HepG2 (cell line): ENCODE measurements at regions not wholly inside any gene's neighbourhood (a gene's known extent, or its start where the extent isn't known, plus 50 kb on each side); places are given as distances from the start of the nearest gene placed in this dataset.

Experiments used
- ATAC-seq: fragments of 200-7000 bp; cut with Tn5 transposase; 3 replicates; pipeline ENCODE4 v1.9.1; 2020; ENCODE audit warnings: mild to moderate bottlenecking, moderate library complexity
- BruUV-seq: library from RNA; stranded (reverse); fragments of 400-500 nt; replicated peaks from 2 replicates; lab custom pipeline; 2021; lab: Mats Ljungman, UMichigan
- CTCF ChIA-PET: fragments of 300-600 bp; formaldehyde crosslinking; extraction: SDS; loops from one replicate; lab custom pipeline; 2021; ENCODE audit warnings: low total read pairs, inconsistent platforms, low intra/inter-chr PET ratio; lab: Yijun Ruan, JAX
- POLR2A ChIA-PET: fragments of 350-600 bp; sonication (Branson Sonifier 250); formaldehyde crosslinking; loops from one replicate; lab custom pipeline; 2020; ENCODE audit warnings: antibody characterized with exemption, inconsistent platforms; lab: Yijun Ruan, JAX
- DNase-seq: peaks from one replicate; pipeline ENCODE4 v3.0.0-alpha.2; 2015; ENCODE audit warnings: low spot score
- FAIRE-seq: peaks from 3 replicates; lab custom pipeline; 2011; peaks lifted over from hg19 to GRCh38; lab: Jason Lieb, UNC
- H2AFZ ChIP-seq: one replicate; pipeline ENCODE4 v1.6.1; 2011; ENCODE audit warnings: low read length, inconsistent platforms
- H3K27ac ChIP-seq: fragments of 300-600 bp; 3 replicates; pipeline ENCODE4 v1.8.0; 2011; ENCODE audit warnings: mixed run types, mild to moderate bottlenecking, mixed read lengths, low read length, inconsistent platforms; ENCODE audit not compliant: insufficient read depth; ENCODE audit errors: extremely low read length
- H3K27me3 ChIP-seq, 2 experiments: fragments of 200-600 bp in 1 of 2; 2 replicates in 1 of 2; 3 replicates in 1 of 2; pipeline versions ENCODE4 v1.6.0 to v1.8.0; 2011; ENCODE audit warnings: low read length in 2 of 2, mild to moderate bottlenecking in 2 of 2, moderate library complexity in 2 of 2, inconsistent platforms in 1 of 2; ENCODE audit not compliant: insufficient read depth in 2 of 2, control insufficient read depth in 1 of 2
- H3K36me3 ChIP-seq, 2 experiments: fragments of 200-600 bp in 1 of 2; replicated peaks in 1 of 2; 2 replicates in 1 of 2; 3 replicates in 1 of 2; pipeline versions ENCODE4 v1.5.1 to v1.8.0; 2011; ENCODE audit warnings: low read length in 2 of 2, inconsistent platforms in 1 of 2; ENCODE audit not compliant: insufficient read depth in 2 of 2, control insufficient read depth in 1 of 2
- H3K4me1 ChIP-seq: 2 replicates; pipeline ENCODE4 v1.5.1; 2012; ENCODE audit warnings: low read length, inconsistent platforms; ENCODE audit not compliant: insufficient read depth
- H3K4me2 ChIP-seq: 2 replicates; pipeline ENCODE4 v1.6.0; 2011; ENCODE audit warnings: low read depth, low read length, inconsistent platforms
- H3K4me3 ChIP-seq, 3 experiments: fragments of 200-600 bp in 1 of 3; sonication (generic), shearing (Covaris generic) in 1 of 3; replicated peaks in 1 of 3; 2 replicates each; pipeline ENCODE4 v1.5.1; 2011 to 2016; ENCODE audit warnings: low read length in 3 of 3, inconsistent platforms in 2 of 3, low read depth in 2 of 3, mild to moderate bottlenecking in 2 of 3, control low read depth in 1 of 3, mixed read lengths in 1 of 3; ENCODE audit not compliant: insufficient read depth in 1 of 3
- H3K79me2 ChIP-seq: one replicate; pipeline ENCODE4 v1.6.1; 2011; ENCODE audit warnings: low read length, inconsistent platforms; ENCODE audit not compliant: insufficient read depth
- H3K9ac ChIP-seq: 2 replicates; pipeline ENCODE4 v1.6.0; 2011; ENCODE audit warnings: mild to moderate bottlenecking, low read depth, low read length, inconsistent platforms; ENCODE audit not compliant: insufficient read depth
- H3K9me3 ChIP-seq: 2 replicates; pipeline ENCODE4 v1.5.1; 2012; ENCODE audit warnings: mild to moderate bottlenecking, low read length
- H4K20me1 ChIP-seq: 2 replicates; pipeline ENCODE4 v1.6.0; 2011; ENCODE audit warnings: inconsistent platforms, mild to moderate bottlenecking, low read length, moderate library complexity; ENCODE audit not compliant: insufficient read depth
- SIN3A ChIP-seq: IDR thresholded peaks from 2 replicates; pipeline ENCODE4 v1.6.1; 2011; ENCODE audit warnings: low read depth, mild to moderate bottlenecking, control low read depth, low read length, borderline replicate concordance
- TAF1 ChIP-seq: sonication (generic); formaldehyde crosslinking; IDR thresholded peaks from 2 replicates; pipeline ENCODE4 v1.4.0; 2020; ENCODE audit warnings: missing genetic modification reagents
- YY1 ChIP-seq: IDR thresholded peaks from 2 replicates; pipeline ENCODE4 v1.6.1; 2011; ENCODE audit warnings: low read length, low read depth, moderate library complexity, mild to moderate bottlenecking; ENCODE audit not compliant: insufficient read depth, insufficient replicate concordance
- ZNF343 ChIP-seq: sonication (generic); formaldehyde crosslinking; IDR thresholded peaks from 2 replicates; pipeline ENCODE4 v1.4.0; 2020; ENCODE audit warnings: mild to moderate bottlenecking, missing genetic modification reagents
- ZNF816 ChIP-seq: sonication (generic); formaldehyde crosslinking; IDR thresholded peaks from 2 replicates; pipeline ENCODE4 v1.8.0; 2022; ENCODE audit warnings: missing genetic modification reagents, mild to moderate bottlenecking, borderline replicate concordance
- WGBS: methylation state at CpG from one replicate; pipeline ENCODE4 v1.1.6; 2017; ENCODE audit warnings: low lambda C conversion rate; 5-methylcytosine and 5-hydroxymethylcytosine counted together
- in situ Hi-C: cut with HindIII; loops from 2 replicates; pipeline ENCODE4 v1.10.0; 2017; ENCODE audit warnings: low pct_unique_long_range_greater_than_20kb; ENCODE audit not compliant: extremely low pct_ligation_motif_present
- intact Hi-C: fragments of 100-400 bp; cut with micrococcal nuclease; formaldehyde crosslinking; loops from one replicate; pipeline ENCODE4 v1.10.0; 2022; ENCODE audit not compliant: unreplicated experiment
- TF ChIP-seq, protein P1 (sequence below): sonication (generic); formaldehyde crosslinking; IDR thresholded peaks from 2 replicates; pipeline ENCODE4 v1.4.0; 2020; ENCODE audit warnings: missing genetic modification reagents, borderline replicate concordance

DNA sequence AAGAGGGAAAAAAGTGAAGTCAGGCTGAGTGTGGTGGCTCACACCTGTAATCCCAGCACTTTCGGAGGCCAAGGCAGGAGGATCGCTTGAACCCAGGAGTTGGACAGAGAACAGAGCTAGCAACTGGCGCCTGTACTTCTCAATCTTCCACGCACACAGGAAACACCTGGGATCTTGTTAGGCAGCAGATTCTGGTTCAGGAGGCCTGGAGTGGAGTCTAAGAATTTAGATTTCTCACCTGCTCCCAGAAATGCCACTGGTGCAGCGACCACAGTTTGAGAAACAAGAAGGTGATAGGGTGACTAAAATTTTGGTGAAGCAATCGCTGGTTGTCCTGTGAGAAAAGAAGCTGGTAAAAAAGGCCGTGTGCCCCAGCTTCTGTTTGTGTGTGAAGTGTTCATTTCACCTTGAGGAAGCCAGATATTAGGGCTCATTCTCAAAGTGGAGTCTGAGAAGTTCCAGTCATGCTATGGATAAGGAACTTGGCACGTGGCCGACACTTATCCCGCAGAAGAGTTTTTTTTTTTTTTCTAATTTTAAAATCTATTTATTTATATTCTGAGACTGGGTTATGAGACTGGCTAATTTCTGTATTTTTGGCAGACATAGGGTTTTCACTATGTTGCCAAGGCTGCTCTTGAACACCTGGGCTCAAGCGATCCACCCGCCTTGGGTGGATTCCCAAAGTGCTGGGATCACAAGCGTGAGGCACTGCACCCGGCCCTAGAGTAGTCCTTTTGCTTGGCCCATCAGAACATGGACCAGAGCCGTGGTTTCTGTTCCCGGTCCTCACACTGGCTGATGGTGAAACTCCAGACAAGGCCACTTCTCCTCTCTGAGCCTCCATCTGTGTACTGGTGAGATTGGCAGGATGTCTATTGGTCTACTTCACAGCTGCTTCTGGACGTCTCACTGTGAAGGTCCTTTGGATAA is 324.6 kb upstream of the PROK2 start:
- WGBS: 57% methylated on average over 16 of the region's 17 CpGs
- TF ChIP-seq ZNF816 (CRISPR knock-in tag) (no peak), ZNF343 (no peak), SIN3A (no peak)
- TF ChIP-seq, all 625 proteins: peak for 0
- FAIRE-seq (no peak), DNase-seq (no peak), ATAC-seq (no peak)
- no peaks in the 10 kb centered on the region for H3K9me3 ChIP-seq
- no peak overlapping the region for H3K4me3 ChIP-seq
- CTCF ChIA-PET: no interaction called here
- no peaks in the 10 kb centered on the region for H3K4me1 ChIP-seq
- no TSS peak for BruUV-seq
- intact Hi-C loops (no loop called here), in situ Hi-C loops (no loop called here)
- H3K36me3 ChIP-seq: no peaks in the 10 kb centered on the region
- H2AFZ ChIP-seq: no peak overlapping the region
- no peaks in the 10 kb centered on the region for H3K79me2 ChIP-seq
- no peak overlapping the region for H3K4me2 ChIP-seq
- no peaks in the 10 kb centered on the region for H4K20me1 ChIP-seq
- H3K27me3 ChIP-seq: peaks cover 1 to 5% of the 10 kb centered on the region in 2 experiments; a peak in 2 of 5 replicates
- H3K27ac ChIP-seq: no peak overlapping the region
- POLR2A ChIA-PET: no interaction called here
- H3K9ac ChIP-seq: no peak overlapping the region

DNA sequence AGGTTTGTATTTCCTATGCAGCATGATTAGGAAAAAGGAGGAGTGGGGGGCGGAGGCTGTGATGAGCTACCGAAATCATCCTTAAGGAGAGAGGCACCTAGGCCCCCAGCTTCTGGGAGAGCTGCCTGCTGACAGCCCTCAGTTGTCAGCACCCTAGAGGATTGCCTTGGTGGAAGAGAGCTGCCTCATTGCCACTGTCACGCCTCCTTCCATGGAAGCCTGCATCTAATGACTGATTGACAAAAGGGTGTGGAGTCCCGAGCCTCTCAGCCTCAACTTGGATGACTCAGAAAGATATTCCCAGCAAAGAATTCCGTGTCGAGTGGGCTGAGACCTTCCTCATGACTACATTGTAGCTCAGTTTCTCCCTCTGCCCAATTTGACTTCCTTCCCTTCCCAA is 320.4 kb upstream of the PROK2 start:
- H3K36me3 ChIP-seq: no peaks in the 10 kb centered on the region
- no peaks in the 10 kb centered on the region for H4K20me1 ChIP-seq
- no TSS peak for BruUV-seq
- no peaks in the 10 kb centered on the region for H3K9me3 ChIP-seq
- 31% methylated on average over 6 of the region's 6 CpGs for WGBS
- H3K27me3 ChIP-seq: peaks cover 5 to 18% of the 10 kb centered on the region in 2 experiments; a peak in 3 of 5 replicates
- no peak for DNase-seq
- H3K79me2 ChIP-seq: no peaks in the 10 kb centered on the region
- no peak overlapping the region for H3K27ac ChIP-seq
- no peak overlapping the region for H2AFZ ChIP-seq
- no peaks in the 10 kb centered on the region for H3K4me1 ChIP-seq
- ChIA-PET CTCF (no interaction called here), POLR2A (no interaction called here)
- H3K9ac ChIP-seq: no peak overlapping the region
- no peak overlapping the region for H3K4me2 ChIP-seq
- TF ChIP-seq, protein P1, sequence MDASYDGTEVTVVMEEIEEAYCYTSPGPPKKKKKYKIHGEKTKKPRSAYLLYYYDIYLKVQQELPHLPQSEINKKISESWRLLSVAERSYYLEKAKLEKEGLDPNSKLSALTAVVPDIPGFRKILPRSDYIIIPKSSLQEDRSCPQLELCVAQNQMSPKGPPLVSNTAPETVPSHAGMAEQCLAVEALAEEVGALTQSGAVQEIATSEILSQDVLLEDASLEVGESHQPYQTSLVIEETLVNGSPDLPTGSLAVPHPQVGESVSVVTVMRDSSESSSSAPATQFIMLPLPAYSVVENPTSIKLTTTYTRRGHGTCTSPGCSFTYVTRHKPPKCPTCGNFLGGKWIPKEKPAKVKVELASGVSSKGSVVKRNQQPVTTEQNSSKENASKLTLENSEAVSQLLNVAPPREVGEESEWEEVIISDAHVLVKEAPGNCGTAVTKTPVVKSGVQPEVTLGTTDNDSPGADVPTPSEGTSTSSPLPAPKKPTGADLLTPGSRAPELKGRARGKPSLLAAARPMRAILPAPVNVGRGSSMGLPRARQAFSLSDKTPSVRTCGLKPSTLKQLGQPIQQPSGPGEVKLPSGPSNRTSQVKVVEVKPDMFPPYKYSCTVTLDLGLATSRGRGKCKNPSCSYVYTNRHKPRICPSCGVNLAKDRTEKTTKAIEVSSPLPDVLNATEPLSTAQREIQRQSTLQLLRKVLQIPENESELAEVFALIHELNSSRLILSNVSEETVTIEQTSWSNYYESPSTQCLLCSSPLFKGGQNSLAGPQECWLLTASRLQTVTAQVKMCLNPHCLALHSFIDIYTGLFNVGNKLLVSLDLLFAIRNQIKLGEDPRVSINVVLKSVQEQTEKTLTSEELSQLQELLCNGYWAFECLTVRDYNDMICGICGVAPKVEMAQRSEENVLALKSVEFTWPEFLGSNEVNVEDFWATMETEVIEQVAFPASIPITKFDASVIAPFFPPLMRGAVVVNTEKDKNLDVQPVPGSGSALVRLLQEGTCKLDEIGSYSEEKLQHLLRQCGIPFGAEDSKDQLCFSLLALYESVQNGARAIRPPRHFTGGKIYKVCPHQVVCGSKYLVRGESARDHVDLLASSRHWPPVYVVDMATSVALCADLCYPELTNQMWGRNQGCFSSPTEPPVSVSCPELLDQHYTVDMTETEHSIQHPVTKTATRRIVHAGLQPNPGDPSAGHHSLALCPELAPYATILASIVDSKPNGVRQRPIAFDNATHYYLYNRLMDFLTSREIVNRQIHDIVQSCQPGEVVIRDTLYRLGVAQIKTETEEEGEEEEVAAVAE (CRISPR knock-in tag): no peak
- TF ChIP-seq YY1 (no peak), TAF1 (CRISPR knock-in tag) (no peak)
- no peak overlapping the region for H3K4me3 ChIP-seq
- in situ Hi-C loops (no loop called here), intact Hi-C loops (no loop called here)
- no peak for ATAC-seq
- FAIRE-seq: no peak
